ENCODE measurements at regions not wholly inside any gene's neighbourhood (a gene's known extent, or its start where the extent isn't known, plus 50 kb on each side); places are given as distances from the start of the nearest gene placed in this dataset.
"Not testable (repeated sequence)": the region's sequence is repeated elsewhere in the genome, so short reads cannot be mapped to it uniquely, and the experiment has no call there.

GRCh38 chr1:67540025-67540732 lies 110.0 kb upstream of the SERBP1 start:
- Mint-ChIP-seq H3K36me3 (ENCODE audit: low read depth) (no peaks in the 10 kb centered on the region), H3K4me3 (no peak overlapping the region), H3K27ac (no peak overlapping the region), H3K4me1 (no peaks in the 10 kb centered on the region), H3K9me3 (no peaks in the 10 kb centered on the region), H3K27me3 (peaks cover 2% of the 10 kb centered on the region)
- intact Hi-C loops (cut with micrococcal nuclease): no loop called here
- DNase-seq: no peak

GRCh38 chr1:67540733-67541125 lies 110.5 kb upstream of the SERBP1 start:
- no peak for DNase-seq
- Mint-ChIP-seq H3K27ac (no peak overlapping the region), H3K36me3 (ENCODE audit: low read depth) (no peaks in the 10 kb centered on the region), H3K9me3 (no peaks in the 10 kb centered on the region), H3K27me3 (peaks cover 6% of the 10 kb centered on the region), H3K4me1 (no peaks in the 10 kb centered on the region), H3K4me3 (no peak overlapping the region)
- intact Hi-C loops (cut with micrococcal nuclease): no loop called here

- Mint-ChIP-seq H3K36me3 (ENCODE audit: low read depth) (no peaks in the 10 kb centered on the region), H3K9me3 (no peaks in the 10 kb centered on the region), H3K27ac (no peak overlapping the region), H3K4me1 (no peaks in the 10 kb centered on the region), H3K4me3 (no peak overlapping the region), H3K27me3 (peaks cover 6% of the 10 kb centered on the region)
- intact Hi-C loops (cut with micrococcal nuclease): no loop called here
- no peak for DNase-seq
Measured at GRCh38 chr1:67542747-67543146, 112.5 kb upstream of the SERBP1 start.

- peaks cover 8% of the 10 kb centered on the region for H3K27me3 Mint-ChIP-seq
- no peak overlapping the region for H3K4me3 Mint-ChIP-seq
- no peak for DNase-seq
- H3K4me1 Mint-ChIP-seq: no peaks in the 10 kb centered on the region
- no peaks in the 10 kb centered on the region for H3K36me3 Mint-ChIP-seq (ENCODE audit: low read depth)
- intact Hi-C loops (cut with micrococcal nuclease): no loop called here
- H3K9me3 Mint-ChIP-seq: no peaks in the 10 kb centered on the region
- no peak overlapping the region for H3K27ac Mint-ChIP-seq
Measured at GRCh38 chr1:67544921-67545320, 114.7 kb upstream of the SERBP1 start.

DNA sequence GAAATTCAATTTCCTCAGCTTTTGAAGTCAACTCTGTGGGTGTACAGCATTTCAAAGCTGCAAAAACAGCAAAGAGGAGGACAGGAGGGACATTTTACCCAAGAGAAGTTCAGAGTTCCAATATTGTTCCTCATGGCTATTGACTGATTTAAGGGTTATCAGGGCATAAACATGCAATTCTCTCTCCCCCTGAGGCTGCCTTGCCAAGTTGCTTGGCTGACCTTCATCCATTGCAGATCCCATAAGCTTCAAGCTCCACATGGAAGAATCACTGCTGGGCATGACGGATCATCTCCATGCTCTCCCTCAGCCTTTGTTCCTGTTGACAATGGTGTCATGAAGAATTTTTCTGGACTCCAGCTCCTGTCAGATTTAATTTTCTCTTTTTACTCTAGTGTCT lies 115.2 kb upstream of the SERBP1 start:
- Mint-ChIP-seq H3K4me1 (no peaks in the 10 kb centered on the region), H3K36me3 (ENCODE audit: low read depth) (no peaks in the 10 kb centered on the region), H3K27me3 (peaks cover 8% of the 10 kb centered on the region), H3K27ac (no peak overlapping the region), H3K4me3 (no peak overlapping the region), H3K9me3 (no peaks in the 10 kb centered on the region)
- DNase-seq: no peak
- intact Hi-C loops (cut with micrococcal nuclease): no loop called here

DNA sequence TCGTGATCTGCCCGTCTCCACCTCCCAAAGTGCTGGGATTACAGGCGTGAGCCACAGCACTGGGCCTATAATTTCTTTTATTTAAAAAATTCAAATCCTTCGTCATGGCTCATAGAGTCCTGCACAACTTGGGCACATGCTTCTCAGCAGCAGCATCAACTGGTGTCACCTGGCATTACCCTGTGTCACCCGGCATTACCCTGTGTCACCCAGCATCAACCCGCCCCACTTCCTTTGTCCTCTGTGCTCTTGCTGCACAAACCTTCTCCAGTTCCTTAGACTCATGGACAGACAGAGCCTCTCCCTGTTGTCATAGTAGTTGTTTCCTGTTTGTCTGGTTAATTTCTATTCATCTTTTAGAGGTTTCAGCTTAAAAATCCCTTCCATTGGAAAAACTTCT lies 121.2 kb upstream of the SERBP1 start:
- no peak for DNase-seq
- Mint-ChIP-seq H3K27ac (no peak overlapping the region), H3K9me3 (no peaks in the 10 kb centered on the region), H3K27me3 (peaks cover 11% of the 10 kb centered on the region), H3K36me3 (ENCODE audit: low read depth) (no peaks in the 10 kb centered on the region), H3K4me1 (no peaks in the 10 kb centered on the region), H3K4me3 (no peak overlapping the region)
- intact Hi-C loops (cut with micrococcal nuclease): no loop called here

- DNase-seq: no peak
- Mint-ChIP-seq H3K36me3 (ENCODE audit: low read depth) (no peaks in the 10 kb centered on the region), H3K4me3 (no peak overlapping the region), H3K4me1 (no peaks in the 10 kb centered on the region), H3K27me3 (peaks cover 13% of the 10 kb centered on the region), H3K27ac (no peak overlapping the region), H3K9me3 (no peaks in the 10 kb centered on the region)
- intact Hi-C loops (cut with micrococcal nuclease): no loop called here
Measured at GRCh38 chr1:67552336-67552759, 122.1 kb upstream of the SERBP1 start.

DNA sequence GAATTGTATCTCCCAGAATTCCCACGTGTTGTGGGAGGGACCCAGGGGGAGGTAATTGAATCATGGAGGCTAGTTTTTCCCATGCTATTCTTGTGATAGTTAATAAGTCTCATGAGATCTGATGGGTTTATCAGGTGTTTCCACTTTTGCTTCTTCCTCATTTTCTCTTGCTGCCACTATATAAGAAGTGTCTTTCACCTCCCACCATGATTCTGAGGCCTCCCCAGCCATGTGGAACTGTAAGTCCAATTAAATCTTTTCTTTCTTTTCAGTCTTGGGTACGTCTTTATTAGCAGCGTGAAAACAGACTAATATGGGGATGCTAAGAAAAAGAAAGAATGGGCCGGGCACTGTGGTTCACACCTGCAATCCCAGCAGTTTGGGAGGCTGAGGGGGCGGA lies 124.0 kb upstream of the SERBP1 start:
- H3K27me3 Mint-ChIP-seq: peaks cover 17% of the 10 kb centered on the region
- H3K4me3 Mint-ChIP-seq; DNase-seq; H3K27ac Mint-ChIP-seq; intact Hi-C loops (cut with micrococcal nuclease); H3K36me3 Mint-ChIP-seq (ENCODE audit: low read depth); H3K4me1 Mint-ChIP-seq; H3K9me3 Mint-ChIP-seq: not testable (repeated sequence)

DNA sequence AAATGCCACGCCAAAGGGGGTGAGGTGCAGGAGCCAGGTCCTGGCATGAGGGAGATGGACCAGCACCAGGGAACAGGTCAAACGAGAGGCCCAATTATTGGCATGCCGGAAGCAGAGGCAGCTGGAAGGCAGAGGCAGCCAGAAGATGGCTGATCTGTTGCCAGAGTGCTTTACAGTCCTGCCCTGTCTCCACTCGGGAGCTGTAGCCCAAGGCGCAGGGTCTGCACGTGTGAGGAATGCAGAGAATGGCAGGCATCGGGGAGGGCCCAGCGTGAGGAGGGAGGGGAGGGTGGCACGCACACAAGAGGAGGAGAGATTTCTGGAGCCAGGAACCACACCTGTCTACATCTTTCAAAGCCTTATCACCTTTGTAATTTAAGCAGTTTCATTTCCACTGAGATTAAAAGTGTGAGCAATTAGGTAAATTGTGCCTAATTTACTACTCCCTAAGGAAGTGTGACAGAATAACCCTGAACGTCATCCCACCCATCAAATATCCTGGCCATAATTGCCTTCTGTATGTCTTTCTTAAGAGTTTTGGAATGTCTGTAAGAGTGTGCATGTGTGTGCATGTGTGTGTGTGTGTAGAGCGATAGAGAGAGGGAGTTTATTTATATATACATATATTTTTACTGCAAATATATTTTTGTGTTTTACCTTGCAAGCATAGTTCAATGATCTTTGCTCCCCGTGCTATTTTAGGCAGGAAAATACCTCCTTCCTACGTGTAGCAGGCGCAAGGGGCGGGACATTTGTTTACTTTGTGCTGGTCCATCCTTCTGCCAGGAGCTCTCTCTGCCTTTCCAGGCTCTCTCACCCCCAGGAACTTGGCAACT lies 125.5 kb upstream of the SERBP1 start:
- H3K27ac Mint-ChIP-seq: no peak overlapping the region
- no peaks in the 10 kb centered on the region for H3K9me3 Mint-ChIP-seq
- DNase-seq: no peak
- peaks cover 15% of the 10 kb centered on the region for H3K27me3 Mint-ChIP-seq
- H3K36me3 Mint-ChIP-seq (ENCODE audit: low read depth): no peaks in the 10 kb centered on the region
- no peak overlapping the region for H3K4me3 Mint-ChIP-seq
- intact Hi-C loops (cut with micrococcal nuclease): no loop called here
- no peaks in the 10 kb centered on the region for H3K4me1 Mint-ChIP-seq

DNA sequence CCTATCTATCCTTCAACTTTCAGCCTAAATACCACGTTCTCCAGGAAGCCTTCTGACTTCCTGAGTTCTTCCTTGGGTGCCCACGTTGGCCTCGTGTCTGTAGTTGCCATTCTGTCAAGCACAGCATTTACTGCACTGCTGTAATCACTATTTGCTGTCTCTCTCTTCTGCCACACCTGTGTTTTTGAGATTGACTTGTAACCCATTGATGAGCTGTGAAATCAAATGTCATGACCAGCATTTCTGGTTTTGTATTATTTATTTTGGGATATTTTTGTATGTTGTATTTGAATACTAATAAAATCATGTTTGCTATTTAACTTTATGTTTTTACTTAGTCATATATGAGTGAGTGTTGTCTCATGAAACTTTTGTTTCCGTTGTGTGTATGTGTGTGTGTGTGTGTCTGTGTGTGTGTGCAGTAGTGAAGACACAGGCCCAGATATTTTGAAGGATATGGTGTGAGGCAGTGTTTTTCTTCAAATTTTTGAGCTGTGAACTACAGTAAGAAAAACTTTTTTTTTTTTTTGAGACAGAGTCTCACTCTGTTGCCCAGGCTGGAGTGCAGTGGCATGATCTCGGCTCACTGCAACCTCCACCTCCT lies 126.2 kb upstream of the SERBP1 start:
- no peaks in the 10 kb centered on the region for H3K36me3 Mint-ChIP-seq (ENCODE audit: low read depth)
- H3K4me1 Mint-ChIP-seq: no peaks in the 10 kb centered on the region
- intact Hi-C loops (cut with micrococcal nuclease): no loop called here
- no peaks in the 10 kb centered on the region for H3K9me3 Mint-ChIP-seq
- no peak overlapping the region for H3K4me3 Mint-ChIP-seq
- DNase-seq: no peak
- H3K27ac Mint-ChIP-seq: no peak overlapping the region
- peaks cover 15% of the 10 kb centered on the region for H3K27me3 Mint-ChIP-seq

GRCh38 chr1:67557696-67558448 lies 127.1 kb upstream of the GADD45A start:
- peaks cover 3% of the 10 kb centered on the region for H3K4me1 Mint-ChIP-seq
- no peaks in the 10 kb centered on the region for H3K36me3 Mint-ChIP-seq (ENCODE audit: low read depth)
- peaks cover 11% of the 10 kb centered on the region for H3K27me3 Mint-ChIP-seq
- DNase-seq: no peak
- H3K4me3 Mint-ChIP-seq: no peak overlapping the region
- intact Hi-C loops (cut with micrococcal nuclease): no loop called here
- H3K9me3 Mint-ChIP-seq: no peaks in the 10 kb centered on the region
- H3K27ac Mint-ChIP-seq: no peak overlapping the region

DNA sequence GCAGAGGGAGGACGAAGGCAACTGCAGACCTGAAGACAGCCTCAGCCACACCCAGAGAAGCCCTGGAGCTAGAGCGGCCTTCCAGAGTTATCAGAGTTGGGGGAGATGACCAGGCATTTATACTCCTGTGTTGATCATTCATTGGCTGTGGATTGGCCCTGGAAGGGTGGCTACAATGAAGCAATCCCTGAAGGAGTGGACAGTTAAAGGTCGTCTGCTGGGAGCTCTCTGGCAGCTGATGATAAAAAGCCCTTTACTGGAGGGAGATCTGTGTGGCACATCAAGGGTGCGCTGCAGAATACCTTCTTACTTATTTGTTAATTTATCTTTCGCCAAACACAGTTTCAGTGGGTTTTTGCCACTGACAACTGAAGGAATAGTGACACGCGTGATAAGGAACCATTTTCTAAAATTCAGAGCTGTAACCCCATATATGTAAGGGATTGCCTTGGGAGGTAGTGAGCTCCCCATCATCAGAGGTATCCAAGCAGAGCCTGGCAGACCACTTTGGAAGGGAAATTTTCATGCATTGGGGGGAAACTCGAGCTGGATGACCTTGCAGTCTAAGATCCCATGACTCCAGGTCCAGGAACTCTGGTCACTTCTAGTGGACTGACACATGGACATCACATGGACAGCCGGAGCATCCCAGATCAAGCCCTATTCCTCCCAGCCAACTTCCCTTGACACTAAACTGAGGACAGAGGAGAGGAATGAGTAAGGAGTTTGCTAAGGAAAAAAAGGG lies 126.4 kb upstream of the GADD45A start:
- Mint-ChIP-seq H3K4me1 (peaks cover 3% of the 10 kb centered on the region), H3K9me3 (no peaks in the 10 kb centered on the region), H3K27ac (no peak overlapping the region), H3K27me3 (peaks cover 11% of the 10 kb centered on the region), H3K36me3 (ENCODE audit: low read depth) (no peaks in the 10 kb centered on the region), H3K4me3 (no peak overlapping the region)
- no peak for DNase-seq
- intact Hi-C loops (cut with micrococcal nuclease): no loop called here

DNA sequence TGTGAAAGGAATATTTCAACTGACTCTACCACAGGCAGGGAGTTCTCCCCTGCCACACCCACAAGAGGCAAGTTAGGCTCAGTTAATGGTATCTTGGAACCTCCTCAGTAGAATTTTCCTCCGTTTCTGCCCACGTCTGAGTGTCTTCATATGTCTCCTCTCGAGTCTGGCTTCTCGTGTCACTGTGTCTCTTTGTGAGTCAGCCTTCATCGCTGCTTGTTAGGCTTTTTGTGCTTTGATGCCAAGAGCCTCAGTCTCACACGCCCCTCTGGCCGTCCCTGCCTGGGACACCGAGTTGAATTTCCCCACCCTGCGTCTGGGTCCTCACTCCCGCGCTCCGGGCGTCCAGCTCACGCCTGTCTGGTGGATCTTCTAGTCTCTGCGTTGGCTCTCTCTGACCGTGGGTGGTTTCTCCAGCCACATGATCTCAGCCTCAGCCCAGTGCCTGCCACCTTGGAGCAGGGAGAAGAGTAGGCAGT lies 125.7 kb upstream of the GADD45A start:
- no peak overlapping the region for H3K27ac Mint-ChIP-seq
- peaks cover 6% of the 10 kb centered on the region for H3K4me1 Mint-ChIP-seq
- H3K4me3 Mint-ChIP-seq: no peak overlapping the region
- intact Hi-C loops (cut with micrococcal nuclease): no loop called here
- DNase-seq: no peak
- no peaks in the 10 kb centered on the region for H3K36me3 Mint-ChIP-seq (ENCODE audit: low read depth)
- peaks cover 10% of the 10 kb centered on the region for H3K27me3 Mint-ChIP-seq
- H3K9me3 Mint-ChIP-seq: no peaks in the 10 kb centered on the region

Measured in activated CD4-positive, alpha-beta T cell treated with anti-CD3 and anti-CD28 coated beads, Interleukin-2, amount 10 ng/mL, durations not matched to agents 24 days and 14 days (primary cell).